Activated T-helper 9 cell treated with anti-CD3 and anti-CD28 coated beads, Interleukin-2, amount 50 U/mL, for 16 hours (primary cell): ENCODE measurements at regions not wholly inside any gene's neighbourhood (a gene's known extent, or its start where the extent isn't known, plus 50 kb on each side); places are given as distances from the start of the nearest gene placed in this dataset.

Experiments used
- DNase-seq: peaks from one replicate; pipeline ENCODE4 v3.0.0-alpha.2; 2020; ENCODE audit warnings: low read depth

GRCh38 chr4:115332078-115332477, 218.7 kb upstream of the NDST4 start:
- DNase-seq: no peak

DNA sequence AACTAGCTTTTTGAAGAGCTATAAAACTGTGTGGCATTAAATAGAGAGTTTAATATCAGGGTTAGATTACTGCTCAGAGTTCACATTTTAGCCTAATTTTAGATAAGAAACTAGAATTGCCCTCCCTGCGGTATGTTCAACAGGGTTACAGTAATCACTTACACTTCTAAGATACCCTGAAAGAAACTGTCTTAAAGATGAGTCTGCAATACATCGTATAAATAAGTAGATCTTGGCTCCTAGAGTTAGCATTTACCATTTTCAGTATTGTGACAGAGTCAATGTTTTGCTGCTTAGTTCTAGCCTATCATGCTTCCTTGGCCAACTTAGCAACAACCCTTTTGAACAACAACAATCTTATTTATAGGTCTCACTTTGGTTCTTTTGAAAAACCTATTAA, 217.8 kb upstream of the NDST4 start:
- no peak for DNase-seq

GRCh38 chr4:115325836-115326235, 212.4 kb upstream of the NDST4 start:
- no peak for DNase-seq

DNA sequence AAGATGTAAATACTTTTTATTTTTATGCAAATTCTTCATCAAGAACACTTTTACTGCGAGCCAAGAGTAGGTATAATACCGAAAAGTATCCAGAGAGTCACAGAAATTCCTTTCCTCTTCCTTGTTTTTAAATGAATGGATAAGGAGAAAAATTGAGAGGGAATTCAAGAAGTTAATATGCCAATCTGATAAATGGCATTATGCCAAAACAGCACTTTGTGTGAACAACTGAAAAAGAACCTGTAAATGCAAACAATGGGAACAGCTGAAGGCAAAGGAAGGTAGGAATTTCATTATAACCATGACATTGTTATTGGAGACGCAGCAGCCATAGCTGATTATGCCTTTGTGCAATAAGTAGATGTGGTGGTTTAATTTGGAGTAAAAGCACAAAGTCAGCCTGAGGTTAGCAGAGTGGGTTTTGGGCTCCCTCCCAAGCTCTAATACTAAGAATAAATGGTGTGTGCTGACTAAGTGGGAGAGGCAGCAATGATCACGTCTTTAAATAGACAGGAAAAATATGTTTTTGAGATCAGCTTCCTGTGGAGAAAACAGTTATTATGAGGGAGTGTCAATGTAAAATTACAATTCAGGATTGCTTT, 209.8 kb upstream of the NDST4 start:
- no peak for DNase-seq

DNA sequence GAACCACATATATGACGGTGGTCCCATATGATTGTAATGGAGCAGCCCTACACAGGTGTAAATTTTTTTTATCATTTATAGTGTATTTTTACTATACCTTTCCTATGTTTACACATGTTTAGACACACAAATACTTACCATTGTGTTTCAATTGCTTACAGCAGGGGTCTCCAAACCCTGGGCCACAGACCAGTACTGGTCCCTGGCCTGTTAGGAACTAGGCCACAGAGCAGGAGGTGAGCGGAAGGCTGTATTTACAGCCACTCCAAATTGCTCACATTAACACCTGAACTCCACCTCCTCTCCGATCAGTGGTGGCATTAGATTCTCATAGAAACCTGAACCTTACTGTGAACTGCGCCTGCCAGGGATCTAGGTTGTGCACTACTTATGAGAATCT, 201.8 kb upstream of the NDST4 start:
- no peak for DNase-seq

- no peak for DNase-seq
Observed at GRCh38 chr4:115310641-115311040, 197.2 kb upstream of the NDST4 start.

- no peak for DNase-seq
Observed at GRCh38 chr4:115294717-115295116, 181.3 kb upstream of the NDST4 start.

GRCh38 chr4:115293093-115293462, 179.7 kb upstream of the NDST4 start:
- no peak for DNase-seq

DNA sequence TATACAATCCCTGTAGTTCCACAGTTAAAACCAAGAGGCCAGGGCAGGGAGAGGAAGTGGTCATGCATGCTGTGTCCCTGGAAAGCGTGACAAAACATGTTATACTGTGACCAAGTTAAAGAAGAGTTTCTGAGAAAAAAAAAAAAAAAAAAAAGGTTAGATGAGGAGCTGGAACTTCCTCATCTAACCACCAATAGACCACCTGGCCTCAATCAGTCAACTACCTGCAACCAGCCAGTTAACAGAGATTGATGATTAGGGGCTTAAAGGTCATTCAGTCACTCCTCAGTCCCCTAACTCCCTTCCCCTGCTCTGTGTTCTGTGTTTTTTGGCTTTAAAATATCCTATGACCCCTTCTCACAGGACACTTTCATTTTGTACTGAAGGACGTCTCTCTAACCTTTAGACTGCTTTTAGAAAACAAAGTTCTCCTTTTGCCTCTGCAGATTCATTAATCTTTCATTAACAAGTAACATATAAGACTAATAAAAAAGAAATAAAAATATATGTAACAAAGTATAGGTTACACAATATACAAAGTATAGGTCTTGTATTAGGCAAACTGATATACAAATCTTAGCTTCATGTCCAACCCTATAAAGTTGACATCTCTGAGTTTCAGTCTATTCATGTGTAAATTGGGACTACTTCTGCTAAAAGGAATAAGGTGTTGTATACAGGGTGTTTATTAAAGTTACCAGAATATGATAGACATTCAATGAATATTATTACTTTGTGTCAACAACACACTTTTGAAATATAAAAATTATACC, 179.1 kb upstream of the NDST4 start:
- DNase-seq: no peak

DNA sequence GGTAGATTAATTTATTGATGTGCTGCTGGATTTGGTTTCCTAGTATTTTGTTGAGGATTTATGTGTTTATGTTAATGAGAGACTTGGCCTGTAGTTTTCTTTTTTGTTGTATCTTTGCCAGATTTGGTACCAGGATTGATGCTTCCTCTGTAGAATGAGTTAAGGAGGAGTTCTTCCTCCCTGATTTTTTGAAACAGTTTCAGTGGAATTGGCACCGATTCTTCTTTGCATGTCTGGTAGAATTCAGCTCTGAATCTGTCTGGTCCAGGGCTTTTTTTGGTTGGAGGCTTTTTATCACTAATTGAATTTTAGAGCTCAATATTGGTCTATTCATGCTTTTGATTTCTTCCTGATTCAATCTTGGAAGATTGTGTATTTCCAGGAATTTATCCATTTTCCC, 174.0 kb upstream of the NDST4 start:
- no peak for DNase-seq

GRCh38 chr4:115279330-115279729, 165.9 kb upstream of the NDST4 start:
- DNase-seq: no peak

- DNase-seq: no peak
Observed at GRCh38 chr4:115278830-115279229, 165.4 kb upstream of the NDST4 start.

GRCh38 chr4:115275615-115276014, 162.2 kb upstream of the NDST4 start:
- DNase-seq: no peak

DNA sequence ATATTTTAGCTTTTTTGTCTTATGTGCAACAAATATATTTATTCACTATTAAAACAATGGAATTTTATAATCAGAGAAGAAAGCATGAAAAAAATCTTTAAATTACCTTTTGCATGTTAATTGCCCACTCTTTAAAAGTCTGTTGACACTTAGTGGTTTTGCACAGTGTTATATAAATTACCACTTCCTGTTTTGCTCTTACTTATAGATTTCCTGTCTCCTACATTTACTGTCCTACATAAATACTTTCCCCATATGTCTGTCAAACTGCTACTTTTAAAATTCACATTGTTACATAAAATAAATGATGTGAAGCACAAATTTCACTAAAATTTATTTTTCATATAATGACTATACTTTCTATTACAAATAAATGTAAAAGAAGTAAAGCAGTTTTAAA, 161.1 kb upstream of the NDST4 start:
- no peak for DNase-seq

- no peak for DNase-seq
Observed at GRCh38 chr4:115272594-115272993, 159.2 kb upstream of the NDST4 start.

- DNase-seq: no peak
Observed at GRCh38 chr4:115272185-115272584, 158.8 kb upstream of the NDST4 start.

- no peak for DNase-seq
Observed at GRCh38 chr4:115260195-115260594, 146.8 kb upstream of the NDST4 start.

- DNase-seq: no peak
Observed at GRCh38 chr4:115259642-115260041, 146.2 kb upstream of the NDST4 start.

- DNase-seq: no peak
Observed at GRCh38 chr4:115249808-115250207, 136.4 kb upstream of the NDST4 start.

GRCh38 chr4:115234405-115235093, 121.1 kb upstream of the NDST4 start:
- no peak for DNase-seq

DNA sequence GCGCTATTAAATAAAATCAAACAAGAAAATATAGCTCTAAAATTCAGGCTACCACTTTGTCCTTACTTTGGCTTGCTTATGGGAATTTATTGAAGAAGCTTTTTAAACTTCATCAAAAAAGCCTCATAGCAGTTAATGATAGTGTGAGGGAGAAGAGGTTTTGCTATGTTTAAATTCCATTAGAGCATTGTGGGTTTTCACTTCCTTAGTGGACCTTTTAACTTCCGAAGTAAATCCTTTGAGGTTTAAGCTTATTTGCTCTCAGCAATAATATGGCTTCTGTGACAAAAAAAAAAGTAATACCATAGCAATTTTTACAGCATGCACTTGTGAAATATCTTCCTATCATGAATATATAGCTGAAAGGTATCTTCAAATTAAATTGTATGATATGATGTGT, 120.2 kb upstream of the NDST4 start:
- no peak for DNase-seq

DNA sequence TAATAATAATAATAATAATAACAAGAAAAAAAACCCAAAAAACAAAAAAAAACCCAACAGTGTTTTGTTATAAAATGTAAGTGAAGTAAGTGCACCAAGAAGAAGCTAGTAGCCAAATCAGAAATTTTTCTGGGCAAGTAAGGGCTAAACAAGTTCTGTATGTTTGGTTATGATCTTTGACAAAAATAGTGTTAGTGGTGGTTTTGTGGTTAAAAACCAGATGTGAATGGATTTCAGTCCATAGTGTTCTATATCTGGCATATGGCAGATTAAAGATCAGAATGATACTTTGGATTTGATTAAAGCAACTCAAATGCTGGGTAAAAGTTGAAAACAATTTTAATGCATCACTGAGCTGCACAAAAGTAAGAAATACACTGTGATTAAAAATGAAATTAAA, 116.5 kb upstream of the NDST4 start:
- DNase-seq: no peak

DNA sequence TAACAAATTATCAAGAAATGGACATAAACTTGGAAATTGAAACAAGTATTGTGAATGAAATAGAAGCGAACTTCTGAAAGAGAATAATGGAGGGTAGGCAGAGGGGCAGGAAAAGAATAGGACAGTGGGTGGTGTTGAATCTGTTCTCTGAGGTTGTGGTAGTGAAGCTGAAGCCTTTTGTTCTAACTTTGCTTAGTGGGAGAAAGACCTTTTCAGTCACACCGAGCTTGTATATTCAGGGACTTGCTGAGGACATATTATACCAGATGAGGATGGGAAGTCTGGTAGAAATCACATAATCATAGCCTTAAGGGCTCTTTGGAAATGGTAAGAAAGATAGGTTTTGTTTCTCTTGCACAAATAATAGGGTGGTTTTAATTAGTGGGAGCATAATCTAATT, 115.4 kb upstream of the NDST4 start:
- DNase-seq: no peak

DNA sequence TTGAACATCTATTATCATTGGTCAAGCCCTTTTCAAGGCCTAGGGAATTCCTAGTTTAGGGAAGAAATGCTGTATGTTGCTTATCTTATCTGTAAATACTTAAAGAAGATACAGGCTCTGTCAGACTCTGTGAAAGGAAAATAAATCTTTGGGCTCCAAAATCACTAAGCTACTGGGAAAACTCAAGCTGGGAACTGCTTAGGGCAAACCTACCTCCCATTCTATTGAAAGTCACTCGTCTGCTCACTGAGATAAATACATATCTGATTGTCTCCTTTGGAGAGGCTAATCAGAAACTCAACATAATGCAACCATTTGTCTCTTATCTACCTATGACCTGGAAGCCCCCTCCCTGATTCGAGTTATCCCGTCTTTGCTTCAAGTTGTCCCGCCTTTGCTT, 108.6 kb upstream of the NDST4 start:
- DNase-seq: no peak
